ENCODE measurements at regions not wholly inside any gene's neighbourhood (a gene's known extent, or its start where the extent isn't known, plus 50 kb on each side); places are given as distances from the start of the nearest gene placed in this dataset.

DNA sequence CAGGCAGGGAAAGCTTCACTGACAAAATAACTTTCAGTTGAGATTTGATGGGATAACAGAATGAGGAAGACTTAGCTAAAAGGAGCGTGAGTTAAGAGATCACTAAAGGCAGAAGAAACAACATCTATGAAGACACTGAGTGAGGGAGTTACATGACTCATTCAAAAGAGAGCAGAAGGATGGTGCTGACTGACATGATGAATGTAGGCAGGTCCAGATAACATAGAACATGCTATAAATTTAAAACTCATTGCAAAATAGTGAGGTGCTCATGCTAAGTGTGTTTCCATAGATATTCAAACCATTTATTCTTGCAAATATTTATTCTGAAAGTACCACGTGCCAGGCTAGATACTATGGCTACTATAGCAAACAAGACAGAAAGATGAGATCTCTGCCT is 116.4 kb upstream of the DGKB start:
- Histone ChIP-seq H3K27me3 (no peaks in the 10 kb centered on the region), H3K27ac (no peak overlapping the region), H3K36me3 (no peaks in the 10 kb centered on the region), H3K4me3 (no peak overlapping the region), H3K4me1 (peaks cover 4 to 11% (median 7%) of the 10 kb centered on the region in 4 donors), H3K9me3 (no peaks in the 10 kb centered on the region)
- WGBS, 5 donors = 12 to 38% (median 24%) methylated on average over 2 of the region's 2 CpGs
- intact Hi-C loops (cut with DNase I; ENCODE audit: low total_unique reads) = no loop called here
- TF ChIP-seq POLR2AphosphoS5 (IDR thresholded peaks at IDR 0.05) (no peak), POLR2A (IDR thresholded peaks at IDR 0.05) (no peak), EP300 (IDR thresholded peaks at IDR 0.05) (no peak)
- TF ChIP-seq, protein P1, sequence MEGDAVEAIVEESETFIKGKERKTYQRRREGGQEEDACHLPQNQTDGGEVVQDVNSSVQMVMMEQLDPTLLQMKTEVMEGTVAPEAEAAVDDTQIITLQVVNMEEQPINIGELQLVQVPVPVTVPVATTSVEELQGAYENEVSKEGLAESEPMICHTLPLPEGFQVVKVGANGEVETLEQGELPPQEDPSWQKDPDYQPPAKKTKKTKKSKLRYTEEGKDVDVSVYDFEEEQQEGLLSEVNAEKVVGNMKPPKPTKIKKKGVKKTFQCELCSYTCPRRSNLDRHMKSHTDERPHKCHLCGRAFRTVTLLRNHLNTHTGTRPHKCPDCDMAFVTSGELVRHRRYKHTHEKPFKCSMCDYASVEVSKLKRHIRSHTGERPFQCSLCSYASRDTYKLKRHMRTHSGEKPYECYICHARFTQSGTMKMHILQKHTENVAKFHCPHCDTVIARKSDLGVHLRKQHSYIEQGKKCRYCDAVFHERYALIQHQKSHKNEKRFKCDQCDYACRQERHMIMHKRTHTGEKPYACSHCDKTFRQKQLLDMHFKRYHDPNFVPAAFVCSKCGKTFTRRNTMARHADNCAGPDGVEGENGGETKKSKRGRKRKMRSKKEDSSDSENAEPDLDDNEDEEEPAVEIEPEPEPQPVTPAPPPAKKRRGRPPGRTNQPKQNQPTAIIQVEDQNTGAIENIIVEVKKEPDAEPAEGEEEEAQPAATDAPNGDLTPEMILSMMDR (IDR thresholded peaks at IDR 0.05) = no peak
- no peak for DNase-seq

DNA sequence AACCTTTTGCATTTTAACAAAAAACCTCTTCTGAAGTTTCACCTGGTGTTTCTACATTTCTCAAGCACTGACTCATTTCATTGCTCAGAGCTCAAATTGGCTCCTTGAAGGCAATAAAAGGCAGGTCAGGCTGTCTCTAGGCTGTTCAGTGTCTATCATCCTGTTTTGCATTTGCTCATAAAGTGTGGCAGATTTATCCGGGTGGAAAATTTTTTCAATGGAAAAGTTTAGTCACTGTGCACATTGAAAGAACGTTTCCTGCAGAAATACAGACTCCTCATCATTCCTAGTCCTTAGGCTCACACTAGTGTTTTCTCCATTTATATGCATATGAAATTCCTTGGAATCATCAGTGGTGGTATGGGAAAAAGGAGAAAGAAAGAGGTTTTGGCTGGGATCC is 114.2 kb upstream of the DGKB start:
- no peaks in the 10 kb centered on the region for H3K9me3 ChIP-seq
- no peaks in the 10 kb centered on the region for H3K27me3 ChIP-seq
- peak in 1 of 2 donors; percentile 3 for DNase-seq
- peaks cover 4 to 11% (median 7%) of the 10 kb centered on the region in 4 donors for H3K4me1 ChIP-seq
- TF ChIP-seq EP300 (IDR thresholded peaks at IDR 0.05) (no peak), POLR2AphosphoS5 (IDR thresholded peaks at IDR 0.05) (no peak), POLR2A (IDR thresholded peaks at IDR 0.05) (no peak)
- TF ChIP-seq, protein P1 (IDR thresholded peaks at IDR 0.05) = no peak
- no peak overlapping the region for H3K27ac ChIP-seq
- WGBS, 5 donors = 58 to 78% (median 66%) methylated on average over 2 of the region's 2 CpGs
- H3K4me3 ChIP-seq = no peak overlapping the region
- no peaks in the 10 kb centered on the region for H3K36me3 ChIP-seq
- intact Hi-C loops (cut with DNase I; ENCODE audit: low total_unique reads) = no loop called here

GRCh38 chr7:15016315-15016667 is 113.7 kb upstream of the DGKB start:
- Histone ChIP-seq H3K27me3 (no peaks in the 10 kb centered on the region), H3K36me3 (no peaks in the 10 kb centered on the region), H3K4me1 (peaks cover 4 to 11% (median 7%) of the 10 kb centered on the region in 4 donors), H3K4me3 (peak overlapping the region in 2 of 4 donors; percentile 18 to 24), H3K27ac (no peak overlapping the region), H3K9me3 (no peaks in the 10 kb centered on the region)
- no peak for TF ChIP-seq EP300 (IDR thresholded peaks at IDR 0.05)
- TF ChIP-seq POLR2AphosphoS5 (IDR thresholded peaks at IDR 0.05) = no peak
- TF ChIP-seq, protein P1 (IDR thresholded peaks at IDR 0.05) = no peak
- TF ChIP-seq POLR2A (IDR thresholded peaks at IDR 0.05) = no peak
- WGBS, 5 donors = 22 to 30% (median 26%) methylated on average over 4 of the region's 4 CpGs
- intact Hi-C loops (cut with DNase I; ENCODE audit: low total_unique reads) = no loop called here
- DNase-seq = no peak

- intact Hi-C loops (cut with DNase I; ENCODE audit: low total_unique reads) = no loop called here
- peak; percentile 27 to 87 for DNase-seq
- TF ChIP-seq, protein P1 (IDR thresholded peaks at IDR 0.05) = peak in 4 of 7 experiments; percentile 33 to 50 (median 43)
- no peak for TF ChIP-seq POLR2A (IDR thresholded peaks at IDR 0.05)
Measured at GRCh38 chr7:15015545-15016314, 113.2 kb upstream of the DGKB start.

More at GRCh38 chr7:15015545-15016314, 113.2 kb upstream of the DGKB start:
- Histone ChIP-seq H3K4me1 (peaks cover 4 to 11% (median 7%) of the 10 kb centered on the region in 4 donors), H3K27ac (peak overlapping the region in 1 of 5 donors; percentile 38), H3K27me3 (no peaks in the 10 kb centered on the region), H3K36me3 (no peaks in the 10 kb centered on the region), H3K4me3 (peak overlapping the region in 3 of 4 donors; percentile 14 to 24 (median 18)), H3K9me3 (no peaks in the 10 kb centered on the region)
- WGBS, 5 donors = 14 to 28% (median 15%) methylated on average over 8 of the region's 8 CpGs
